PFSK-1 (cell line): ENCODE measurements at regions not wholly inside any gene's neighbourhood (a gene's known extent, or its start where the extent isn't known, plus 50 kb on each side); places are given as distances from the start of the nearest gene placed in this dataset.

Experiments
- FOXP2 ChIP-seq: optimal IDR thresholded peaks from 2 replicates; pipeline ENCODE3; 2011; ENCODE audit warnings: borderline replicate concordance, control low read depth, inconsistent platforms; ENCODE audit not compliant: insufficient read depth; ENCODE audit errors: extremely low read length, extremely low read depth
- POLR2AphosphoS5 ChIP-seq: IDR thresholded peaks from 2 replicates; pipeline ENCODE4 v1.6.1; 2012; ENCODE audit warnings: low read depth, mild to moderate bottlenecking, control low read depth, low read length, moderate library complexity
- REST ChIP-seq, 2 experiments: IDR thresholded peaks; 2 replicates each; pipeline versions ENCODE4 v1.6.1 to v1.8.0; 2011 to 2012; ENCODE audit warnings: low read depth in 2 of 2, low read length in 2 of 2, control low read depth in 1 of 2, inconsistent platforms in 1 of 2, mild to moderate bottlenecking in 1 of 2, moderate library complexity in 1 of 2; ENCODE audit not compliant: insufficient read depth in 1 of 2
- SIN3A ChIP-seq: IDR thresholded peaks from 2 replicates; pipeline ENCODE4 v1.6.1; 2012; ENCODE audit warnings: mild to moderate bottlenecking, low read length, moderate library complexity, borderline replicate concordance; ENCODE audit not compliant: insufficient read depth
- TAF1 ChIP-seq: IDR thresholded peaks from 2 replicates; pipeline ENCODE4 v1.6.1; 2012; ENCODE audit warnings: low read length, control low read depth, borderline replicate concordance; ENCODE audit not compliant: insufficient read depth

DNA sequence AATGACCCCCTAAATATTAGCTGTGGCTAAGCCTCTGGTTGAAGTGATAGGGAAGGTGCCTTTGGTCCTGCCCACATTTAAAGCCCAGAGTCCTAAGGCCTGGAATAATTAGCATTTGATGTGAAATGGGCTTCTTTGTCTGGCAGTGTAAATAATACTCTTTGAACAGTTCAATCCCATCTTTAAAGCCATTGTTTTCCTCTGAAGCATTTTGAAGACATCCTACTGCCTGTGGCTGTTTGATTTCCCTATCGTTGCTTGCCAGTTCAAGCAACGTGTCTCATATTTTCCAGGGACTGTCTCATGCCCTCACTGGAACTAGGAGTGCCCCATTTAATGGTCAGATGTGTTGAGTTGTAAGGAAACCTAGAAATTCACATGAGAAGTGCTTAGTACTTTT, 89.3 kb upstream of the BTN3A2 start:
- no peak for TF ChIP-seq REST (IDR thresholded peaks at IDR 0.05; ENCODE audit: insufficient read depth in 1 of 2, low read depth in 2 of 2, low read length in 2 of 2)
- no peak for TF ChIP-seq FOXP2
- no peak for TF ChIP-seq POLR2AphosphoS5
- no peak for TF ChIP-seq SIN3A
- no peak for TF ChIP-seq TAF1

- no peak for TF ChIP-seq SIN3A
- no peak for TF ChIP-seq TAF1
- no peak for TF ChIP-seq REST (IDR thresholded peaks at IDR 0.05; ENCODE audit: insufficient read depth in 1 of 2, low read depth in 2 of 2, low read length in 2 of 2)
- TF ChIP-seq POLR2AphosphoS5 = no peak
- TF ChIP-seq FOXP2 = no peak
These were observed 88.0 kb upstream of the BTN3A2 start for GRCh38 chr6:26276841-26277648.

DNA sequence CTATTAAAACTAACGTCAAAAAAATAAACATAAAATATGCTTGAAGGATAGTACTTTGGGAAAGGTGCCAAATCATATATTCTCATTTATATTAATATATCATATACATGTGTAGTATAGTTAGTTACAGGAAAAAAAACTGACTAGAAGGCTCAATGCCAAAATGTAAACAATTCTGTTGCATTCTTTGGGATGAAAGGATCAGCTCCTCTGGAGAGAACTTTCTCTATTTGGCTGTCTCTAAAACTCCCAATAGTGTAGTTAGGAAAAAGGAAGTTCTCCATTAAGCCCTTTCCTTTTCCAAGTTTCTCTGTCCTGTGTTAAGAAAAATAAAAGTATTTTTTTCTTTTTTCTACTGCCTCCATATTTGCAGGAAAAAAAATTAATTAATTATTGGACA, 86.5 kb upstream of the BTN3A2 start:
- no peak for TF ChIP-seq REST (IDR thresholded peaks at IDR 0.05; ENCODE audit: insufficient read depth in 1 of 2, low read depth in 2 of 2, low read length in 2 of 2)
- no peak for TF ChIP-seq FOXP2
- TF ChIP-seq POLR2AphosphoS5 = no peak
- TF ChIP-seq TAF1 = no peak
- TF ChIP-seq SIN3A = no peak

DNA sequence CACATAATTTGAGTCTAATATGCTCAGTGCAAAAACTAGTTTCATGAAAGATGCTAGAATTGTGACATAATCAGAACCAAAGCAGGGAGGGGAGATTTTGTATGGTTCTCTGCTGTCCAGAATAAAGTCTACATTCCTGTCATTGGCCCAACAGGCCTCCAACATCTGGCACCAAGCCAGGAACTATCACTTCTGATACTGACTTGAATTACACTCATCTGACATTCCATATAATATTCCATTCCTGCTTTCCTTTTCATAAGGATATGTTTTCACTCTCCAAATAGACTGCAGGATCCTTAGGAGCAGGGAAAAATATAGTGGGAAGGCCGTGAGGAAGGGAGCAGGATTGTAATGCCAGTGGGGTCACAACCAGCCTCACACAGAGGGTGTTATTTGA, 84.6 kb upstream of the BTN3A2 start:
- no peak for TF ChIP-seq TAF1
- TF ChIP-seq SIN3A = no peak
- no peak for TF ChIP-seq REST (IDR thresholded peaks at IDR 0.05; ENCODE audit: insufficient read depth in 1 of 2, low read depth in 2 of 2, low read length in 2 of 2)
- TF ChIP-seq FOXP2 = no peak
- no peak for TF ChIP-seq POLR2AphosphoS5
